ENCODE measurements at regions not wholly inside any gene's neighbourhood (a gene's known extent, or its start where the extent isn't known, plus 50 kb on each side); places are given as distances from the start of the nearest gene placed in this dataset.

- no peak for TF ChIP-seq CTCF (IDR thresholded peaks at IDR 0.05; ENCODE audit: low read length)
- no peak for TF ChIP-seq EZH2 (IDR thresholded peaks at IDR 0.05; ENCODE audit: borderline replicate concordance, low read length)
These were observed 89.8 kb upstream of the ELL2 start for GRCh38 chr5:96051401-96051830.
